B cell (primary cell): ENCODE measurements at regions not wholly inside any gene's neighbourhood (a gene's known extent, or its start where the extent isn't known, plus 50 kb on each side); places are given as distances from the start of the nearest gene placed in this dataset.

Source experiments
- ATAC-seq: fragments of 200-7000 bp; cut with Tn5 transposase; one replicate; pipeline ENCODE4 v1.10.0; 2021; ENCODE audit warnings: low read depth, mild to moderate bottlenecking, moderate number of reproducible peaks, moderate library complexity
- CTCF ChIA-PET: fragments of 350-600 bp; sonication (Branson Sonifier 250); formaldehyde crosslinking; loops from one replicate; lab custom pipeline; 2021; ENCODE audit warnings: antibody characterized with exemption, inconsistent platforms; lab: Charles Lee
- POLR2A ChIA-PET: fragments of 350-600 bp; sonication (Branson Sonifier 250); formaldehyde crosslinking; loops from one replicate; lab custom pipeline; 2021; ENCODE audit warnings: antibody characterized with exemption; lab: Charles Lee
- DNase-seq: peaks from one replicate; pipeline ENCODE4 v3.0.0; 2013
- H2AFZ ChIP-seq: 2 replicates; pipeline ENCODE4 v1.6.1; 2012; ENCODE audit warnings: mild to moderate bottlenecking, low read depth, low read length; ENCODE audit not compliant: insufficient read depth, poor library complexity, severe bottlenecking
- H3K27ac ChIP-seq, 2 donors: 1 replicate in 1 of 2; 2 replicates in 1 of 2; pipeline ENCODE4 v1.5.1; 2012 to 2013; ENCODE audit warnings: low read length in 2 of 2, mild to moderate bottlenecking in 2 of 2, moderate library complexity in 1 of 2
- H3K27me3 ChIP-seq, 4 experiments: fragments of 200-600 bp in 1 of 4; sonication (generic) in 1 of 4; replicated peaks in 1 of 4; 1 replicate in 2 of 4; 2 replicates in 2 of 4; pipeline versions ENCODE4 v1.6.1 to v1.7.0; 2013 to 2016; ENCODE audit warnings: low read length in 3 of 4, mild to moderate bottlenecking in 2 of 4, mixed read lengths in 1 of 4, moderate library complexity in 1 of 4; ENCODE audit not compliant: insufficient read depth in 4 of 4, control insufficient read depth in 3 of 4; ENCODE audit errors: control extremely low read depth in 1 of 4
- H3K36me3 ChIP-seq, 2 experiments: replicated peaks in 1 of 2; 1 replicate in 1 of 2; 2 replicates in 1 of 2; pipeline versions ENCODE4 v1.6.1 to v1.7.1; 2013; ENCODE audit warnings: low read length in 1 of 2; ENCODE audit not compliant: insufficient read depth in 2 of 2, control insufficient read depth in 1 of 2; ENCODE audit errors: control extremely low read depth in 1 of 2, extremely low read depth in 1 of 2
- H3K4me1 ChIP-seq, 2 donors: fragments of 200-600 bp in 1 of 2; sonication (generic) in 1 of 2; 1 replicate in 1 of 2; 2 replicates in 1 of 2; pipeline versions ENCODE4 v1.5.1 to v1.6.1; 2013 to 2017; ENCODE audit warnings: low read length in 2 of 2; ENCODE audit not compliant: control insufficient read depth in 2 of 2, insufficient read depth in 2 of 2
- H3K4me2 ChIP-seq: replicated peaks from 2 replicates; pipeline ENCODE3; 2012; ENCODE audit warnings: mild to moderate bottlenecking, low read depth, low read length; ENCODE audit not compliant: poor library complexity, severe bottlenecking
- H3K4me3 ChIP-seq, 5 experiments: fragments of 200-600 bp in 1 of 5; sonication (generic) in 1 of 5; 1 replicate in 3 of 5; 2 replicates in 2 of 5; pipeline versions ENCODE4 v1.5.1 to v1.7.0; 2011 to 2016; ENCODE audit warnings: low read length in 4 of 5, mild to moderate bottlenecking in 4 of 5, low read depth in 2 of 5, control low read depth in 1 of 5, moderate library complexity in 1 of 5; ENCODE audit not compliant: insufficient read depth in 1 of 5; ENCODE audit errors: control extremely low read depth in 1 of 5, extremely low read depth in 1 of 5
- H3K79me2 ChIP-seq: fragments of 200-600 bp; sonication (generic); one replicate; pipeline ENCODE4 v1.6.0; 2016; ENCODE audit warnings: low read length; ENCODE audit not compliant: control insufficient read depth, insufficient read depth
- H3K9ac ChIP-seq: fragments of 200-600 bp; sonication (generic); 2 replicates; pipeline ENCODE4 v1.6.1; 2017; ENCODE audit warnings: mild to moderate bottlenecking, low read length, moderate library complexity
- H3K9me3 ChIP-seq, 3 donors: one replicate each; pipeline versions ENCODE4 v1.6.1 to v1.7.1; 2013; ENCODE audit warnings: low read length in 2 of 3; ENCODE audit not compliant: control insufficient read depth in 2 of 3, insufficient read depth in 1 of 3; ENCODE audit errors: control extremely low read depth in 1 of 3
- H4K20me1 ChIP-seq: 2 replicates; pipeline ENCODE4 v1.6.0; 2012; ENCODE audit warnings: mild to moderate bottlenecking, low read length; ENCODE audit not compliant: insufficient read depth, control insufficient read depth, poor library complexity, severe bottlenecking
- H3K27ac Mint-ChIP-seq: one replicate; pipeline ENCODE4 v1.8.0; 2021; ENCODE audit warnings: mixed read lengths
- H3K27me3 Mint-ChIP-seq: one replicate; pipeline ENCODE4 v1.8.0; 2021; ENCODE audit warnings: mixed read lengths
- H3K4me1 Mint-ChIP-seq: one replicate; pipeline ENCODE4 v1.8.0; 2021; ENCODE audit warnings: mixed read lengths
- H3K4me3 Mint-ChIP-seq: one replicate; pipeline ENCODE4 v1.8.0; 2021; ENCODE audit warnings: mixed read lengths
- H3K9me3 Mint-ChIP-seq: one replicate; pipeline ENCODE4 v1.8.0; 2022; ENCODE audit warnings: mixed read lengths; ENCODE audit not compliant: insufficient read depth
- EZH2 ChIP-seq: IDR thresholded peaks from 2 replicates; pipeline ENCODE4 v1.6.1; 2012; ENCODE audit warnings: borderline replicate concordance, low read depth, mild to moderate bottlenecking, moderate library complexity, low read length; ENCODE audit not compliant: insufficient read depth, poor library complexity, severe bottlenecking
- WGBS: methylation state at CpG from one replicate; pipeline ENCODE4 v1.1.5; 2013; ENCODE audit warnings: missing lambda C conversion rate; ENCODE audit not compliant: insufficient coverage; 5-methylcytosine and 5-hydroxymethylcytosine counted together
- intact Hi-C: fragments of 100-400 bp; cut with micrococcal nuclease; formaldehyde crosslinking; loops from one replicate; pipeline ENCODE4 v1.10.0; 2022
- TF ChIP-seq, protein P1 (sequence below): fragments of 200-600 bp; IDR thresholded peaks from one replicate; pipeline ENCODE4 v1.8.0; 2022; ENCODE audit warnings: antibody characterized with exemption, mild to moderate bottlenecking

DNA sequence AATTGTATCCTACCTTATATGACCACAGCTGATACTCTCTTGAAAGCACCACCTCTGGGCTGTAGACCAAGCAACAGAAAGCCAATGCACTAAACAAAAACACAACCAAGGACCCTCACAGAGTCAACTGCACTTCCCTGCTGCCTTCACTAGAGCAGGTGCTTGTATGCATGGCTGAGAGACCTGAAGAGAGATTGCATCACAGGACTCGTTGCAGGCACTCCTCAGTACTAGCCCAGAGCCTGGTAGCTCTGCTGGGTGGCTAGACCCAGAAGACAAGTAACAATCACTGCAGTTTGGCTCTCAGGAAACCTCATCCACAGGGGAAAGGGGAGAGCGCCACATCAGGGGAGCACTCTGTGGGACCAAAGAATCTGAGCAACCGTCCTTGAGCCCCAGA lies 521.6 kb upstream of the IMPG1 start:
- TF ChIP-seq EZH2: no peak
- TF ChIP-seq, protein P1, sequence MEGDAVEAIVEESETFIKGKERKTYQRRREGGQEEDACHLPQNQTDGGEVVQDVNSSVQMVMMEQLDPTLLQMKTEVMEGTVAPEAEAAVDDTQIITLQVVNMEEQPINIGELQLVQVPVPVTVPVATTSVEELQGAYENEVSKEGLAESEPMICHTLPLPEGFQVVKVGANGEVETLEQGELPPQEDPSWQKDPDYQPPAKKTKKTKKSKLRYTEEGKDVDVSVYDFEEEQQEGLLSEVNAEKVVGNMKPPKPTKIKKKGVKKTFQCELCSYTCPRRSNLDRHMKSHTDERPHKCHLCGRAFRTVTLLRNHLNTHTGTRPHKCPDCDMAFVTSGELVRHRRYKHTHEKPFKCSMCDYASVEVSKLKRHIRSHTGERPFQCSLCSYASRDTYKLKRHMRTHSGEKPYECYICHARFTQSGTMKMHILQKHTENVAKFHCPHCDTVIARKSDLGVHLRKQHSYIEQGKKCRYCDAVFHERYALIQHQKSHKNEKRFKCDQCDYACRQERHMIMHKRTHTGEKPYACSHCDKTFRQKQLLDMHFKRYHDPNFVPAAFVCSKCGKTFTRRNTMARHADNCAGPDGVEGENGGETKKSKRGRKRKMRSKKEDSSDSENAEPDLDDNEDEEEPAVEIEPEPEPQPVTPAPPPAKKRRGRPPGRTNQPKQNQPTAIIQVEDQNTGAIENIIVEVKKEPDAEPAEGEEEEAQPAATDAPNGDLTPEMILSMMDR: no peak
- H3K4me1 ChIP-seq: no peaks in the 10 kb centered on the region
- intact Hi-C loops: no loop called here
- Mint-ChIP-seq H3K27me3 (no peaks in the 10 kb centered on the region), H3K4me3 (no peak overlapping the region), H3K4me1 (no peaks in the 10 kb centered on the region), H3K9me3 (peaks cover 9% of the 10 kb centered on the region), H3K27ac (no peak overlapping the region)
- ChIA-PET CTCF (no interaction called here), POLR2A (no interaction called here)
- WGBS: 20% methylated on average over 1 of the region's 3 CpGs
- no peak overlapping the region for H2AFZ ChIP-seq
- H3K36me3 ChIP-seq: no peaks in the 10 kb centered on the region
- H3K4me3 ChIP-seq: no peak overlapping the region
- H3K27me3 ChIP-seq: no peaks in the 10 kb centered on the region
- ATAC-seq (no peak), DNase-seq (no peak)
- no peak overlapping the region for H3K4me2 ChIP-seq
- no peaks in the 10 kb centered on the region for H4K20me1 ChIP-seq
- H3K9me3 ChIP-seq: peaks cover 0 to 8% (median 0%) of the 10 kb centered on the region in 3 donors
- no peaks in the 10 kb centered on the region for H3K79me2 ChIP-seq
- H3K9ac ChIP-seq: no peak overlapping the region
- H3K27ac ChIP-seq: no peak overlapping the region

DNA sequence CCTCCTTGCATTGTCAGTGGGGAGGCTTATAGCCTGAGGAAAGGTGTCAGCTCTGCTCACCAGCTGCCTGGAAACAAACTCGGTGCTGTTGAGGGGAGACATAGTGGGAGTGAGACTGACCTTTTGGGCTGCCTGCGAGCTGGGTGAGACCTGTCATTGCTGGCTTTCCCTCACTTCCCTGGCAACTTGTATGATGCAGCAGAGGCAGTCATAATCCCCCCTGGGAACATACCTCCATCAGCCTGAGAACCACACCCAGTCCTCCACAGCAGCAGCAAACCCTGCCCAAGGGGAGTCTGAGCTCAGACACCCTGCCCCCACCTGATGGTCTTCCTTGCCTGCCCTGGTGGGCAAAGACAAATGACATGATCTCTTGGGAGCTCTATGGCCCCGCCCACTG lies 521.2 kb upstream of the IMPG1 start:
- intact Hi-C loops: no loop called here
- Histone ChIP-seq H3K27me3 (no peaks in the 10 kb centered on the region), H3K4me2 (no peak overlapping the region), H3K79me2 (no peaks in the 10 kb centered on the region), H3K4me3 (no peak overlapping the region), H2AFZ (no peak overlapping the region), H3K9ac (no peak overlapping the region), H3K9me3 (peaks cover 0 to 8% (median 0%) of the 10 kb centered on the region in 3 donors), H3K27ac (no peak overlapping the region), H4K20me1 (no peaks in the 10 kb centered on the region), H3K4me1 (no peaks in the 10 kb centered on the region), H3K36me3 (no peaks in the 10 kb centered on the region)
- no peaks in the 10 kb centered on the region for H3K4me1 Mint-ChIP-seq
- DNase-seq (no peak), ATAC-seq (no peak)
- CTCF ChIA-PET: no interaction called here
- POLR2A ChIA-PET: no interaction called here
- peaks cover 9% of the 10 kb centered on the region for H3K9me3 Mint-ChIP-seq
- no peak overlapping the region for H3K27ac Mint-ChIP-seq
- TF ChIP-seq, protein P1: no peak
- no peak for TF ChIP-seq EZH2
- no peaks in the 10 kb centered on the region for H3K27me3 Mint-ChIP-seq
- 89% methylated on average over 3 of the region's 3 CpGs for WGBS
- H3K4me3 Mint-ChIP-seq: no peak overlapping the region
